CD4-positive, alpha-beta T cell (primary cell): ENCODE measurements at regions not wholly inside any gene's neighbourhood (a gene's known extent, or its start where the extent isn't known, plus 50 kb on each side); places are given as distances from the start of the nearest gene placed in this dataset.

Source experiments
- ATAC-seq: fragments of 200-7000 bp; cut with Tn5 transposase; one replicate; pipeline ENCODE4 v1.10.0; 2022; ENCODE audit warnings: mild to moderate bottlenecking; ENCODE audit not compliant: poor library complexity
- CTCF ChIA-PET: fragments of 350-600 bp; sonication (Branson Sonifier 250); formaldehyde crosslinking; loops from one replicate; lab custom pipeline; 2021; ENCODE audit warnings: antibody characterized with exemption, inconsistent platforms; lab: Charles Lee
- POLR2A ChIA-PET: fragments of 350-600 bp; sonication (Branson Sonifier 250); formaldehyde crosslinking; loops from one replicate; lab custom pipeline; 2021; ENCODE audit warnings: antibody characterized with exemption, inconsistent platforms; lab: Charles Lee
- DNase-seq, 14 experiments: peaks; one replicate each; pipeline ENCODE4 v3.0.0-alpha.2; 2013 to 2020; ENCODE audit warnings: mixed read lengths in 2 of 14
- H3K27ac ChIP-seq, 2 donors: one replicate each; pipeline versions ENCODE4 v1.5.1 to v1.7.0; 2013; ENCODE audit warnings: low read length in 2 of 2, low read depth in 1 of 2, mild to moderate bottlenecking in 1 of 2
- H3K27me3 ChIP-seq, 2 experiments: 1 replicate in 1 of 2; 2 replicates in 1 of 2; pipeline versions ENCODE4 v1.6.1 to v1.7.0; 2013; ENCODE audit warnings: low read length in 2 of 2, control low read depth in 1 of 2, mild to moderate bottlenecking in 1 of 2, moderate library complexity in 1 of 2; ENCODE audit not compliant: insufficient read depth in 2 of 2, control insufficient read depth in 1 of 2
- H3K36me3 ChIP-seq: one replicate; pipeline ENCODE4 v1.6.1; 2013; ENCODE audit warnings: low read length, control low read depth; ENCODE audit not compliant: insufficient read depth
- H3K4me1 ChIP-seq: one replicate; pipeline ENCODE4 v1.6.1; 2013; ENCODE audit warnings: low read length, control low read depth; ENCODE audit not compliant: insufficient read depth
- H3K4me3 ChIP-seq: one replicate; pipeline ENCODE4 v1.5.1; 2013; ENCODE audit warnings: mild to moderate bottlenecking, low read length, moderate library complexity
- H3K9me3 ChIP-seq, 2 experiments: 1 replicate in 1 of 2; 2 replicates in 1 of 2; pipeline versions ENCODE4 v1.6.1 to v1.7.0; 2013; ENCODE audit warnings: low read length in 2 of 2, mild to moderate bottlenecking in 2 of 2, control low read depth in 1 of 2, moderate library complexity in 1 of 2; ENCODE audit not compliant: control insufficient read depth in 1 of 2, insufficient read depth in 1 of 2
- H3K27ac Mint-ChIP-seq: one replicate; pipeline ENCODE4 v1.8.0; 2020; ENCODE audit warnings: mixed read lengths
- H3K27me3 Mint-ChIP-seq: one replicate; pipeline ENCODE4 v1.8.0; 2021; ENCODE audit warnings: mixed read lengths
- H3K36me3 Mint-ChIP-seq: one replicate; pipeline ENCODE4 v1.8.0; 2021; ENCODE audit warnings: low read depth, mixed read lengths
- H3K4me1 Mint-ChIP-seq: one replicate; pipeline ENCODE4 v1.8.0; 2021; ENCODE audit warnings: low read depth, mixed read lengths
- H3K4me3 Mint-ChIP-seq: one replicate; pipeline ENCODE4 v1.8.0; 2020; ENCODE audit warnings: mild to moderate bottlenecking, mixed read lengths
- H3K9me3 Mint-ChIP-seq: one replicate; pipeline ENCODE4 v1.8.0; 2020; ENCODE audit warnings: mixed read lengths
- intact Hi-C, 2 experiments: fragments of 100-400 bp; cut with DNase I in 1 of 2; cut with micrococcal nuclease in 1 of 2; formaldehyde crosslinking; loops; one replicate each; pipeline versions ENCODE4 v1.15.1 to v1.9.0; 2023 to 2025; cut with DNase I, micrococcal nuclease
- TF ChIP-seq, protein P1 (sequence below): fragments of 200-600 bp; IDR thresholded peaks from one replicate; pipeline ENCODE4 v1.8.0; 2022; ENCODE audit warnings: antibody characterized with exemption, mild to moderate bottlenecking

DNA sequence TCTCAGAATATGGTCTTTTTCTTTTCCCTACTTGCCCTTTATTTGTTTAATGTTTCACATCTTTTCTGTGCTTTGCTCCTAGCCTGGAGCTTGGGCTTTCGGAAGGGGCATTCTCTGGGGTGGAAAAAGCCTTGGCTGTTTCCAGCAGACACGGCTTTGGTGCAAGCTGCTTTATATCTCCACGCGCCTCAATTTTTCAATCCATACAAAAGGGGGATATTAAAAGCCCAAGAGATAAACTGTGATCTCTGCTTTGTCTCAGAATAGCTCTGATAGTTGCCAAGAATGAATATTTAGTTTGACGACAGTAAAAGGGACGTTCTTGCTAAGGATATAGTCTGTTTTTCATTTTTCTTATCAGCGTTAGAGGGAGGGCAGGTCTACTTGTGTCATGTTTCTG, 194.0 kb upstream of the KIRREL3 start:
- no peaks in the 10 kb centered on the region for H3K36me3 ChIP-seq
- no peaks in the 10 kb centered on the region for H3K9me3 ChIP-seq
- H3K9me3 Mint-ChIP-seq: peaks cover 7% of the 10 kb centered on the region
- no peaks in the 10 kb centered on the region for H3K36me3 Mint-ChIP-seq
- H3K27me3 Mint-ChIP-seq: peaks cover 5% of the 10 kb centered on the region
- H3K27me3 ChIP-seq: no peaks in the 10 kb centered on the region
- intact Hi-C loops: no loop called here
- no peak overlapping the region for H3K4me3 Mint-ChIP-seq
- CTCF ChIA-PET: no interaction called here
- no peaks in the 10 kb centered on the region for H3K4me1 Mint-ChIP-seq
- no peaks in the 10 kb centered on the region for H3K4me1 ChIP-seq
- no peak for ATAC-seq
- no peak overlapping the region for H3K27ac Mint-ChIP-seq
- DNase-seq: no peak
- no peak overlapping the region for H3K27ac ChIP-seq
- POLR2A ChIA-PET: no interaction called here
- TF ChIP-seq, protein P1, sequence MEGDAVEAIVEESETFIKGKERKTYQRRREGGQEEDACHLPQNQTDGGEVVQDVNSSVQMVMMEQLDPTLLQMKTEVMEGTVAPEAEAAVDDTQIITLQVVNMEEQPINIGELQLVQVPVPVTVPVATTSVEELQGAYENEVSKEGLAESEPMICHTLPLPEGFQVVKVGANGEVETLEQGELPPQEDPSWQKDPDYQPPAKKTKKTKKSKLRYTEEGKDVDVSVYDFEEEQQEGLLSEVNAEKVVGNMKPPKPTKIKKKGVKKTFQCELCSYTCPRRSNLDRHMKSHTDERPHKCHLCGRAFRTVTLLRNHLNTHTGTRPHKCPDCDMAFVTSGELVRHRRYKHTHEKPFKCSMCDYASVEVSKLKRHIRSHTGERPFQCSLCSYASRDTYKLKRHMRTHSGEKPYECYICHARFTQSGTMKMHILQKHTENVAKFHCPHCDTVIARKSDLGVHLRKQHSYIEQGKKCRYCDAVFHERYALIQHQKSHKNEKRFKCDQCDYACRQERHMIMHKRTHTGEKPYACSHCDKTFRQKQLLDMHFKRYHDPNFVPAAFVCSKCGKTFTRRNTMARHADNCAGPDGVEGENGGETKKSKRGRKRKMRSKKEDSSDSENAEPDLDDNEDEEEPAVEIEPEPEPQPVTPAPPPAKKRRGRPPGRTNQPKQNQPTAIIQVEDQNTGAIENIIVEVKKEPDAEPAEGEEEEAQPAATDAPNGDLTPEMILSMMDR: no peak
- no peak overlapping the region for H3K4me3 ChIP-seq

DNA sequence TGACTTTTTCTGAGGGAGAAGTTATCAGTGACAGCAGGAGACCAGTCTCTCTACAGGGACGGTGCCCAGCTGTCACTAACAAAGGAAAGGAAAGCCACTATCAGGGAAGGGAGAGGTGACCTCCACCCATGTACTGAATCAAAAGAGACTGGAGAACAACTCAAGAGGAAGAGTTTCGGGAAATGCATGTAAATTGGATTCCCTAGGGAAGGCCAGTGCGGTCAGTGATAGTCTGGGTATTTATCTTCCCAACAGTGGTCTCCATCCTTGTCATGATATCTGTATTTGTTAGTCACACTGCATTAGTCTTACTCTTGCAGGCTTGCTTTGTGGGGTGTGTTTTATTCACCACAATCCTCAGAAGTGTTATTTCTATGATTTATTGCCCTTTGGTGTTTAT, 193.4 kb upstream of the KIRREL3 start:
- H3K4me1 Mint-ChIP-seq: no peaks in the 10 kb centered on the region
- H3K27me3 ChIP-seq: no peaks in the 10 kb centered on the region
- ChIA-PET POLR2A (no interaction called here), CTCF (no interaction called here)
- no peak overlapping the region for H3K4me3 Mint-ChIP-seq
- peaks cover 5% of the 10 kb centered on the region for H3K27me3 Mint-ChIP-seq
- DNase-seq (no peak), ATAC-seq (no peak)
- TF ChIP-seq, protein P1: no peak
- intact Hi-C loops: no loop called here
- H3K9me3 Mint-ChIP-seq: peaks cover 7% of the 10 kb centered on the region
- no peak overlapping the region for H3K27ac Mint-ChIP-seq
- H3K9me3 ChIP-seq: no peaks in the 10 kb centered on the region
- no peaks in the 10 kb centered on the region for H3K36me3 ChIP-seq
- no peaks in the 10 kb centered on the region for H3K4me1 ChIP-seq
- no peak overlapping the region for H3K4me3 ChIP-seq
- no peaks in the 10 kb centered on the region for H3K36me3 Mint-ChIP-seq
- H3K27ac ChIP-seq: no peak overlapping the region

DNA sequence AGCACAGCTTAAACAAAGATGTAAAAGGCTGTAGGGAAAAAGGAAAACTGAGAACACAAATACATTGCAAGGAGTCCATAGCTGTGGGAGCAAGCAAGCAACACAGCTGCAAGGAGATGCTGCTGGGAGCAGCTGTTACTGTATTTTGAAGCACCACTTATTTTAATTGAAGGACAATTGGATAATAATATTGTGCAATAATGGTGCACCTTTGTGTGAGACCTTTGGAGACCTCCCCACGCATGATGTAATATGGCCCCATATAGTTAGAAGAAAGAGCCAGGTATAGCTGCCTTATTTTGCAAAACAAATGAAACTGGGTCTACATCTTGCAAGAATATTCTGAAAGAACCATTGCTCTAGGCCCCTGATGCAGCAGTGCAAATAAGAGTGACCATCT, 191.1 kb upstream of the KIRREL3 start:
- H3K27me3 Mint-ChIP-seq: peaks cover 5% of the 10 kb centered on the region
- TF ChIP-seq, protein P1: no peak
- Histone ChIP-seq H3K27me3 (no peaks in the 10 kb centered on the region), H3K27ac (no peak overlapping the region), H3K4me3 (no peak overlapping the region), H3K36me3 (no peaks in the 10 kb centered on the region), H3K9me3 (no peaks in the 10 kb centered on the region), H3K4me1 (no peaks in the 10 kb centered on the region)
- H3K36me3 Mint-ChIP-seq: no peaks in the 10 kb centered on the region
- peaks cover 7% of the 10 kb centered on the region for H3K9me3 Mint-ChIP-seq
- intact Hi-C loops: no loop called here
- ATAC-seq (no peak), DNase-seq (no peak)
- H3K27ac Mint-ChIP-seq: no peak overlapping the region
- ChIA-PET CTCF (no interaction called here), POLR2A (no interaction called here)
- H3K4me3 Mint-ChIP-seq: no peak overlapping the region
- no peaks in the 10 kb centered on the region for H3K4me1 Mint-ChIP-seq
